ENCODE measurements at regions not wholly inside any gene's neighbourhood (a gene's known extent, or its start where the extent isn't known, plus 50 kb on each side); places are given as distances from the start of the nearest gene placed in this dataset.

DNA sequence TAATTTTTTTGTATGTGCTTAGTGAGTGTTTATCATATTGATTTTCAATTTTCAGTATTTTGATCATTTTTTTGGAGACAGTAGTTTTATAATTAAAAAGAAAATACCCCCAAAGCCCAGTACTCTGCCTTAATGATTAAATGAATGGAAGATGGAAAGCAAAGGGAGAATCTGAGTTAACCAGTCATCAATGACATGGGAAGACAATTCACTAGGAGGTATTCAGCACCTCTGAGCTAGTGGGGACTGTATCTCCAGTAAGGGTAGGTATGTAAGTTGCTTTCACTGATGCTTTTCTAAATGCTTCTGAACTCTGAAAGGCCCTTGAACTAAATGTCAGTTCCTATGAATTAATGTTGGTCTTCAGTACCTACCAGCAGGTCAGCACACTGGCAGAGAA lies 590.4 kb upstream of the DPPA4 start:
- TF ChIP-seq GATA2 (IDR thresholded peaks at IDR 0.05; ENCODE audit: low read depth, low read length) (no peak), GATA3 (IDR thresholded peaks at IDR 0.05; ENCODE audit: low read depth, low read length) (no peak)

Measured in SH-SY5Y (cell line).